B cell (primary cell): ENCODE measurements at regions not wholly inside any gene's neighbourhood (a gene's known extent, or its start where the extent isn't known, plus 50 kb on each side); places are given as distances from the start of the nearest gene placed in this dataset.

Experiments used
- ATAC-seq: fragments of 200-7000 bp; cut with Tn5 transposase; one replicate; pipeline ENCODE4 v1.10.0; 2021; ENCODE audit warnings: low read depth, mild to moderate bottlenecking, moderate number of reproducible peaks, moderate library complexity
- CTCF ChIA-PET: fragments of 350-600 bp; sonication (Branson Sonifier 250); formaldehyde crosslinking; loops from one replicate; lab custom pipeline; 2021; ENCODE audit warnings: antibody characterized with exemption, inconsistent platforms; lab: Charles Lee
- POLR2A ChIA-PET: fragments of 350-600 bp; sonication (Branson Sonifier 250); formaldehyde crosslinking; loops from one replicate; lab custom pipeline; 2021; ENCODE audit warnings: antibody characterized with exemption; lab: Charles Lee
- DNase-seq: peaks from one replicate; pipeline ENCODE4 v3.0.0; 2013
- H2AFZ ChIP-seq: 2 replicates; pipeline ENCODE4 v1.6.1; 2012; ENCODE audit warnings: mild to moderate bottlenecking, low read depth, low read length; ENCODE audit not compliant: insufficient read depth, poor library complexity, severe bottlenecking
- H3K27ac ChIP-seq, 2 donors: 1 replicate in 1 of 2; 2 replicates in 1 of 2; pipeline ENCODE4 v1.5.1; 2012 to 2013; ENCODE audit warnings: low read length in 2 of 2, mild to moderate bottlenecking in 2 of 2, moderate library complexity in 1 of 2
- H3K27me3 ChIP-seq, 4 experiments: fragments of 200-600 bp in 1 of 4; sonication (generic) in 1 of 4; replicated peaks in 1 of 4; 1 replicate in 2 of 4; 2 replicates in 2 of 4; pipeline versions ENCODE4 v1.6.1 to v1.7.0; 2013 to 2016; ENCODE audit warnings: low read length in 3 of 4, mild to moderate bottlenecking in 2 of 4, mixed read lengths in 1 of 4, moderate library complexity in 1 of 4; ENCODE audit not compliant: insufficient read depth in 4 of 4, control insufficient read depth in 3 of 4; ENCODE audit errors: control extremely low read depth in 1 of 4
- H3K36me3 ChIP-seq, 2 experiments: replicated peaks in 1 of 2; 1 replicate in 1 of 2; 2 replicates in 1 of 2; pipeline versions ENCODE4 v1.6.1 to v1.7.1; 2013; ENCODE audit warnings: low read length in 1 of 2; ENCODE audit not compliant: insufficient read depth in 2 of 2, control insufficient read depth in 1 of 2; ENCODE audit errors: control extremely low read depth in 1 of 2, extremely low read depth in 1 of 2
- H3K4me1 ChIP-seq, 2 donors: fragments of 200-600 bp in 1 of 2; sonication (generic) in 1 of 2; 1 replicate in 1 of 2; 2 replicates in 1 of 2; pipeline versions ENCODE4 v1.5.1 to v1.6.1; 2013 to 2017; ENCODE audit warnings: low read length in 2 of 2; ENCODE audit not compliant: control insufficient read depth in 2 of 2, insufficient read depth in 2 of 2
- H3K4me2 ChIP-seq: replicated peaks from 2 replicates; pipeline ENCODE3; 2012; ENCODE audit warnings: mild to moderate bottlenecking, low read depth, low read length; ENCODE audit not compliant: poor library complexity, severe bottlenecking
- H3K4me3 ChIP-seq, 5 experiments: fragments of 200-600 bp in 1 of 5; sonication (generic) in 1 of 5; 1 replicate in 3 of 5; 2 replicates in 2 of 5; pipeline versions ENCODE4 v1.5.1 to v1.7.0; 2011 to 2016; ENCODE audit warnings: low read length in 4 of 5, mild to moderate bottlenecking in 4 of 5, low read depth in 2 of 5, control low read depth in 1 of 5, moderate library complexity in 1 of 5; ENCODE audit not compliant: insufficient read depth in 1 of 5; ENCODE audit errors: control extremely low read depth in 1 of 5, extremely low read depth in 1 of 5
- H3K79me2 ChIP-seq: fragments of 200-600 bp; sonication (generic); one replicate; pipeline ENCODE4 v1.6.0; 2016; ENCODE audit warnings: low read length; ENCODE audit not compliant: control insufficient read depth, insufficient read depth
- H3K9ac ChIP-seq: fragments of 200-600 bp; sonication (generic); 2 replicates; pipeline ENCODE4 v1.6.1; 2017; ENCODE audit warnings: mild to moderate bottlenecking, low read length, moderate library complexity
- H3K9me3 ChIP-seq, 3 donors: one replicate each; pipeline versions ENCODE4 v1.6.1 to v1.7.1; 2013; ENCODE audit warnings: low read length in 2 of 3; ENCODE audit not compliant: control insufficient read depth in 2 of 3, insufficient read depth in 1 of 3; ENCODE audit errors: control extremely low read depth in 1 of 3
- H4K20me1 ChIP-seq: 2 replicates; pipeline ENCODE4 v1.6.0; 2012; ENCODE audit warnings: mild to moderate bottlenecking, low read length; ENCODE audit not compliant: insufficient read depth, control insufficient read depth, poor library complexity, severe bottlenecking
- H3K27ac Mint-ChIP-seq: one replicate; pipeline ENCODE4 v1.8.0; 2021; ENCODE audit warnings: mixed read lengths
- H3K27me3 Mint-ChIP-seq: one replicate; pipeline ENCODE4 v1.8.0; 2021; ENCODE audit warnings: mixed read lengths
- H3K4me1 Mint-ChIP-seq: one replicate; pipeline ENCODE4 v1.8.0; 2021; ENCODE audit warnings: mixed read lengths
- H3K4me3 Mint-ChIP-seq: one replicate; pipeline ENCODE4 v1.8.0; 2021; ENCODE audit warnings: mixed read lengths
- H3K9me3 Mint-ChIP-seq: one replicate; pipeline ENCODE4 v1.8.0; 2022; ENCODE audit warnings: mixed read lengths; ENCODE audit not compliant: insufficient read depth
- CTCF ChIP-seq: fragments of 200-600 bp; IDR thresholded peaks from one replicate; pipeline ENCODE4 v1.8.0; 2022; ENCODE audit warnings: antibody characterized with exemption, mild to moderate bottlenecking
- EZH2 ChIP-seq: IDR thresholded peaks from 2 replicates; pipeline ENCODE4 v1.6.1; 2012; ENCODE audit warnings: borderline replicate concordance, low read depth, mild to moderate bottlenecking, moderate library complexity, low read length; ENCODE audit not compliant: insufficient read depth, poor library complexity, severe bottlenecking
- WGBS: methylation state at CpG from one replicate; pipeline ENCODE4 v1.1.5; 2013; ENCODE audit warnings: missing lambda C conversion rate; ENCODE audit not compliant: insufficient coverage; 5-methylcytosine and 5-hydroxymethylcytosine counted together
- intact Hi-C: fragments of 100-400 bp; cut with micrococcal nuclease; formaldehyde crosslinking; loops from one replicate; pipeline ENCODE4 v1.10.0; 2022

- Mint-ChIP-seq H3K27ac (no peak overlapping the region), H3K9me3 (no peaks in the 10 kb centered on the region), H3K4me1 (no peaks in the 10 kb centered on the region), H3K27me3 (no peaks in the 10 kb centered on the region), H3K4me3 (no peak overlapping the region)
- ChIA-PET CTCF (no interaction called here), POLR2A (no interaction called here)
- H3K27ac ChIP-seq = no peak overlapping the region
- intact Hi-C loops = no loop called here
- H3K9me3 ChIP-seq = no peaks in the 10 kb centered on the region
- no peaks in the 10 kb centered on the region for H3K4me1 ChIP-seq
- no peak overlapping the region for H2AFZ ChIP-seq
- no peaks in the 10 kb centered on the region for H3K27me3 ChIP-seq
- no peak for TF ChIP-seq EZH2
- TF ChIP-seq CTCF = no peak
- no peak overlapping the region for H3K9ac ChIP-seq
- no peaks in the 10 kb centered on the region for H4K20me1 ChIP-seq
- H3K4me2 ChIP-seq = no peak overlapping the region
- no peak overlapping the region for H3K4me3 ChIP-seq
- H3K36me3 ChIP-seq = no peaks in the 10 kb centered on the region
- WGBS = no CpG with 5 or more reads among the region's 7 CpGs
- no peaks in the 10 kb centered on the region for H3K79me2 ChIP-seq
- DNase-seq (no peak), ATAC-seq (no peak)
Observed at GRCh38 chrX:46185923-46186810, 359.1 kb downstream of the ZNF674 start.

GRCh38 chrX:46184749-46185148 is 360.5 kb downstream of the ZNF674 start:
- no peak overlapping the region for H3K27ac Mint-ChIP-seq
- Histone ChIP-seq H2AFZ (no peak overlapping the region), H3K27ac (no peak overlapping the region), H3K9ac (no peak overlapping the region), H4K20me1 (no peaks in the 10 kb centered on the region), H3K36me3 (no peaks in the 10 kb centered on the region), H3K4me2 (no peak overlapping the region), H3K79me2 (no peaks in the 10 kb centered on the region), H3K4me1 (no peaks in the 10 kb centered on the region), H3K27me3 (no peaks in the 10 kb centered on the region), H3K9me3 (no peaks in the 10 kb centered on the region), H3K4me3 (no peak overlapping the region)
- H3K4me3 Mint-ChIP-seq = no peak overlapping the region
- no CpG with 5 or more reads among the region's 2 CpGs for WGBS
- ATAC-seq = no peak
- H3K27me3 Mint-ChIP-seq = no peaks in the 10 kb centered on the region
- TF ChIP-seq EZH2 (no peak), CTCF (no peak)
- DNase-seq = no peak
- no peaks in the 10 kb centered on the region for H3K4me1 Mint-ChIP-seq
- ChIA-PET CTCF (no interaction called here), POLR2A (no interaction called here)
- no peaks in the 10 kb centered on the region for H3K9me3 Mint-ChIP-seq
- intact Hi-C loops = no loop called here
